HCT116 (cell line): ENCODE measurements at regions not wholly inside any gene's neighbourhood (a gene's known extent, or its start where the extent isn't known, plus 50 kb on each side); places are given as distances from the start of the nearest gene placed in this dataset.

ENCODE experiments used
- CEBPB ChIP-seq: IDR thresholded peaks from 2 replicates; pipeline ENCODE4 v1.6.1; 2012; ENCODE audit warnings: low read depth
- EZH2 ChIP-seq: fragments of 200-600 bp; sonication (generic); IDR thresholded peaks from 2 replicates; pipeline ENCODE4 v1.6.1; 2017; ENCODE audit warnings: antibody characterized with exemption, mixed run types
- POLR2A ChIP-seq: IDR thresholded peaks from 2 replicates; pipeline ENCODE4 v1.7.0; 2011; ENCODE audit warnings: borderline replicate concordance; ENCODE audit not compliant: insufficient read depth, insufficient read length; ENCODE audit errors: extremely low read depth
- SRF ChIP-seq: IDR thresholded peaks from 2 replicates; pipeline ENCODE4 v1.6.1; 2012; ENCODE audit warnings: low read depth
- ZNF274 ChIP-seq: fragments of 200-500 bp; sonication (Bioruptor generic); IDR thresholded peaks from 2 replicates; pipeline ENCODE4 v1.6.1; 2014; ENCODE audit warnings: mild to moderate bottlenecking, low read depth, low read length, inconsistent platforms
- TF ChIP-seq, protein P1 (sequence below), 3 experiments: fragments of 200-600 bp in 1 of 3; sonication (generic) in 1 of 3; IDR thresholded peaks in 2 of 3; conservative IDR thresholded peaks in 1 of 3; 2 replicates each; pipeline ENCODE4 v1.5.1; 2012 to 2017; ENCODE audit warnings: low read depth in 2 of 3, low read length in 2 of 3, antibody characterized with exemption in 1 of 3, borderline replicate concordance in 1 of 3, control low read depth in 1 of 3, mild to moderate bottlenecking in 1 of 3, mixed read lengths in 1 of 3, mixed run types in 1 of 3, moderate library complexity in 1 of 3; ENCODE audit not compliant: insufficient read depth in 1 of 3

DNA sequence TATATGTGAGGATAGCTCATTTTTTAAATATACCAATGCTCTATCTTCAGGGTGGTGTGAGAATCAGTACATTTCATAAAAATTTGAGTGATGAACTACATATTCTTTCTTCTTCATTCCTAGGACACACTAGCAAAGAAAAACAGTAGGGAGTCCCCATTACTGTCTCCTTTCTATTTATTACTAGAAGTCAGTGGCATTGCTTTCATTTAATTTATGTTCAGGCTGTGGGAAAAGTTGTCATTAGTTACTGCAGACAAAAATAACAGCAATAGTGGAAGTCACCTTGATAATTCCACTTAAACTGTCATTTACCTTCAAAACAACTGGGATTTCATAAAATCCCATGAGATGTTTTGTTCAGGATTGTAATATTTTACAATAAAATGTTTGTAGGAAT is 446.4 kb downstream of the GBE1 start:
- TF ChIP-seq, protein P1, sequence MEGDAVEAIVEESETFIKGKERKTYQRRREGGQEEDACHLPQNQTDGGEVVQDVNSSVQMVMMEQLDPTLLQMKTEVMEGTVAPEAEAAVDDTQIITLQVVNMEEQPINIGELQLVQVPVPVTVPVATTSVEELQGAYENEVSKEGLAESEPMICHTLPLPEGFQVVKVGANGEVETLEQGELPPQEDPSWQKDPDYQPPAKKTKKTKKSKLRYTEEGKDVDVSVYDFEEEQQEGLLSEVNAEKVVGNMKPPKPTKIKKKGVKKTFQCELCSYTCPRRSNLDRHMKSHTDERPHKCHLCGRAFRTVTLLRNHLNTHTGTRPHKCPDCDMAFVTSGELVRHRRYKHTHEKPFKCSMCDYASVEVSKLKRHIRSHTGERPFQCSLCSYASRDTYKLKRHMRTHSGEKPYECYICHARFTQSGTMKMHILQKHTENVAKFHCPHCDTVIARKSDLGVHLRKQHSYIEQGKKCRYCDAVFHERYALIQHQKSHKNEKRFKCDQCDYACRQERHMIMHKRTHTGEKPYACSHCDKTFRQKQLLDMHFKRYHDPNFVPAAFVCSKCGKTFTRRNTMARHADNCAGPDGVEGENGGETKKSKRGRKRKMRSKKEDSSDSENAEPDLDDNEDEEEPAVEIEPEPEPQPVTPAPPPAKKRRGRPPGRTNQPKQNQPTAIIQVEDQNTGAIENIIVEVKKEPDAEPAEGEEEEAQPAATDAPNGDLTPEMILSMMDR (IDR thresholded peaks at IDR 0.05 in 2 of 3, conservative IDR thresholded peaks at IDR 0.05 in 1 of 3; ENCODE audit: borderline replicate concordance in 1 of 3, insufficient read depth in 1 of 3, low read depth in 2 of 3, low read length in 2 of 3): no peak
- TF ChIP-seq EZH2 (no peak), POLR2A (no peak), CEBPB (no peak), ZNF274 (no peak), SRF (no peak)
